HFF-Myc (cell line): ENCODE measurements at regions not wholly inside any gene's neighbourhood (a gene's known extent, or its start where the extent isn't known, plus 50 kb on each side); places are given as distances from the start of the nearest gene placed in this dataset.

Source experiments
- DNase-seq: peaks from one replicate; pipeline ENCODE4 v3.0.0-alpha.2; 2011; ENCODE audit warnings: low read depth; ENCODE audit errors: extremely low read depth
- H3K4me3 ChIP-seq: replicated peaks from 2 replicates; pipeline ENCODE4 v1.5.1; 2011; ENCODE audit warnings: low read depth, mild to moderate bottlenecking, control low read depth, low read length
- TF ChIP-seq, protein P1 (sequence below): IDR thresholded peaks from 2 replicates; pipeline ENCODE4 v1.5.1; 2012; ENCODE audit warnings: mild to moderate bottlenecking, low read depth, low read length, control low read depth; ENCODE audit errors: missing control alignments

DNA sequence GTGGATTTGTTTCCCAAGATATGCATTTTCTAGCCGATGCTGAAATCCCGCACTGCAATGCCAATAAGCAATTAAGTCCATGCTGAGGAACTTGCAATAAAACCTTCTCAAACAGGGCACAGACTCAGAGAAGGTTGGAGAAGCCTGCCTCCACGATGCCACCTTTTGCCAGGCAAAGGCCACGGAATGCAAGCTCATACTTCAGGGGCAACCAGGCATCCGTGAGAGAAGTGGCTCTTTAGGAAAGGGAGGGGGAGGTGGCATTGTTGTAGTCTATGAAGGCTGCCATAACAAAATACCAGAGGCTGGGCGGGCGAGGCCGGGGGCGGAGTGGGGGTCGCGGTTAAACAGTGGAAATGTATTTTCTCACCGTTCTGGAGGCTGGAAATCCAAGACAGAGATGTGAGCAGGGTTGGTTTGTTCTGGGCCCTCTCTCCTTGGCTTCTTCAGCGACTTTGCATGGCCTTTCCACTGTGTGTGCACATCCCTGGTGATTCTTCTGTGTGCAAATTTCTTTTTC, 689.5 kb downstream of the VRK1 start:
- H3K4me3 ChIP-seq: no peak overlapping the region
- TF ChIP-seq, protein P1, sequence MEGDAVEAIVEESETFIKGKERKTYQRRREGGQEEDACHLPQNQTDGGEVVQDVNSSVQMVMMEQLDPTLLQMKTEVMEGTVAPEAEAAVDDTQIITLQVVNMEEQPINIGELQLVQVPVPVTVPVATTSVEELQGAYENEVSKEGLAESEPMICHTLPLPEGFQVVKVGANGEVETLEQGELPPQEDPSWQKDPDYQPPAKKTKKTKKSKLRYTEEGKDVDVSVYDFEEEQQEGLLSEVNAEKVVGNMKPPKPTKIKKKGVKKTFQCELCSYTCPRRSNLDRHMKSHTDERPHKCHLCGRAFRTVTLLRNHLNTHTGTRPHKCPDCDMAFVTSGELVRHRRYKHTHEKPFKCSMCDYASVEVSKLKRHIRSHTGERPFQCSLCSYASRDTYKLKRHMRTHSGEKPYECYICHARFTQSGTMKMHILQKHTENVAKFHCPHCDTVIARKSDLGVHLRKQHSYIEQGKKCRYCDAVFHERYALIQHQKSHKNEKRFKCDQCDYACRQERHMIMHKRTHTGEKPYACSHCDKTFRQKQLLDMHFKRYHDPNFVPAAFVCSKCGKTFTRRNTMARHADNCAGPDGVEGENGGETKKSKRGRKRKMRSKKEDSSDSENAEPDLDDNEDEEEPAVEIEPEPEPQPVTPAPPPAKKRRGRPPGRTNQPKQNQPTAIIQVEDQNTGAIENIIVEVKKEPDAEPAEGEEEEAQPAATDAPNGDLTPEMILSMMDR: no peak
- DNase-seq: no peak

DNA sequence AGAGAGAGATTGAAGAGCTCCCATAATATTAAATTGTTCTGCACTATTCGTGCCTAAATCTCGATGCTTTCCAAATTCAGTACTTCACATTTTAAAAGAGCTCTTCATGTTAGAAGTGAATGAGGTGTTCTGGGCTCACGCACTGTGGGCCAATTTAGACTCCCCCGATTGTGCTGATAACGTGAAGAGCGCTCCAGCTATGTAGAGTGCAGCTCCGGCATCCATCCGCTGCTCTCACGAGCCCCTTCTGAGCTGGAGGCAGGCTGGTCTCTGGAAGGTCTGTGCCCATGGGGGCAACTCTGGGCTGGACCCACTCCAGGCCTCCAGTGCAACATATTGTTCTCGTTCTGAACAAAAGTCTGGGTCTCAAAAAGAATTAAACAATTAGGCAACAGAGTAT, 692.6 kb downstream of the VRK1 start:
- DNase-seq: no peak
- TF ChIP-seq, protein P1: no peak
- no peak overlapping the region for H3K4me3 ChIP-seq

DNA sequence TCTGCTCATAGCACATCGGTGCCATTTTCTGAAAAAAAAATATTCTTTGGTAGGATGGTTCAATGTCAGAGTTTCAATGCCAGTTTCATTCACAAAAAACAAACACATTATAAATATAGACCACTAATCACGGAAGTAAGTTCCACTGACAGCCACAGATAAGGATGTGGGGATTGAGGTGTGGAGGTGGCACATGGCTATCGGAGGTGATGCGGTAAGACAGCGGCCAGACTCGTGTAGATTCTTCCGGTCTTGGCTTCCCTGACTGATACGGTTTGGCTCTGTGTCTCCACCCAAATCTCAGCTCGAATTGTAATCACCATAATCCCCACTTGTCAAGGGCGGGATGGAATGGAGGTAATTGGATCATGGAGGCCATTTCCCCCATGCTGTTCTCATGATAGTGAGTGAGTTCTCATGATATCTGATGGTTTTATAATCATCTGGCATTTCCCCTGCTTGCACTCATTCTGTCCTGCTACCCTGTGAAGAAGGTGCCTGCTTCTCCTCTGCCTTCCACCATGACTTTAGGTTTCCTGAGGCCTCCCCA, 693.4 kb downstream of the VRK1 start:
- DNase-seq: no peak
- TF ChIP-seq, protein P1: no peak
- H3K4me3 ChIP-seq: no peak overlapping the region

DNA sequence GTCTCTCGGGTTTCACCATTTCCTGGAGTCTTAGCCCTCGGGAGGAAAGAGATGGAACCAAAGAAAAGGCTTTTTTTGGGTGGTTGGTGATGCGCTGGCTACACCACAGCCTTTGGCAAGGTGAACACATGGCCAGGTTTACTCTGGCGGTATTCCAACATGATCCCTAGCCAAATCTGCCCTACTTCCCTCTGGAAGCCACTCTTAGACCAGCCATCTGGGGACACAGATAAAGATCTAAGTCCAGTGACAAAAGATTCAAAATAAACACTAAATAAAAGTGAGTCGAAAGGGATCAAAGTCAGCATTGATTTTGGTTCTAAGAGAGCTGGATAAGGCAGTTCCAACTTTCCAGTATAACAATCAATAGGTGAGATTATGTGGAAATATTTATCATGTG, 694.5 kb downstream of the VRK1 start:
- no peak overlapping the region for H3K4me3 ChIP-seq
- DNase-seq: no peak
- TF ChIP-seq, protein P1: no peak

DNA sequence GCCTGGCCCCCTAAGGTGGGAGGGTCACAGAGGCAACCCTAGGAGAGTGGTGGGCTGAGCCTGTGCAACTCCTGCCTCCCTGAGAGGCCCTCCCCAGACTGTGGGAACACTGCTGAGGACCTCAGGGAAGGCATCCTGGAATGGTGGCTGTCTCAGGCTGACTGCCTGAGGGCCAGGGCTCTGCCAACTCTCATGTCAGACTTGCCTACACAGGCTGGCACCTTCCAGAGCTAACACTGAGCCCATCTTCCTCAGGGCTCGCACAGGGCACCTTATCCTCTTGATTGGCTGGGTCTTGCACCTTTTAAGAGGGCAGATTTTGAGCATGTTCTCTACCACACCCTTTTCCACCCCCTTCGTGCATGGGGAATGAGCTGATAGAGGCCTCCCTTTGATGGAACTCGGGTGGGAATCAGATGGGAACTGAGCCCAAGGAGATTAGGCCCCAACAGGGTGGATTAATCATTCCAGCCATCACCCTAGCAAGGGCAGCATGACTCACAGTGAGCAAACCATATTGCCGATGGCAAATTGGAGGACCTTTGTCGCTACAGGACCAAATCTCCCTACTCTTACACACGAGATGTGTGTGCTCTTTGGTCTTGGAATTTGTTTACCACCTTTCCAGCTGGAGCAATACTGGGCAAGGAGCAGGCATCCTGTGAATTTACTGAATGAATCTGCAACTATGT, 702.8 kb downstream of the VRK1 start:
- TF ChIP-seq, protein P1: no peak
- no peak overlapping the region for H3K4me3 ChIP-seq
- DNase-seq: no peak

DNA sequence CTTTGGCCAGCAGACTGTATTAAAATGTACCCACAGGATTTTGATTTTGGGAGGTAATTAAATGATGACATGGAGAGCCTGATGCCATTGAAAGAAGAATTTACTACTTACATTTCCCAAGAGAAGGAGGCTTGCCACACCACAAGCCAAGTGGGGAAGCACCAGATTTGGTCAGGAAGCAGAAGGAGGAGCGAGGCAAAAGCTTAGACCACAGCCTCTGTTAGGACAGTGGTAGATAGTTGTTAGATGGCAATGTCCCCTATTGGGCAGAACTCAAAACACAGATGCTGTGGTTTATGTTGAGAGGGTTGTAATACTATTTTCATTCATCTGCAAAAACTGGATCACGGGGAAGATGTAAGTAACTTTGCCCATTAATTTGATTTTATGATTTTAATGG, 709.4 kb downstream of the VRK1 start:
- TF ChIP-seq, protein P1: no peak
- H3K4me3 ChIP-seq: no peak overlapping the region
- DNase-seq: no peak

DNA sequence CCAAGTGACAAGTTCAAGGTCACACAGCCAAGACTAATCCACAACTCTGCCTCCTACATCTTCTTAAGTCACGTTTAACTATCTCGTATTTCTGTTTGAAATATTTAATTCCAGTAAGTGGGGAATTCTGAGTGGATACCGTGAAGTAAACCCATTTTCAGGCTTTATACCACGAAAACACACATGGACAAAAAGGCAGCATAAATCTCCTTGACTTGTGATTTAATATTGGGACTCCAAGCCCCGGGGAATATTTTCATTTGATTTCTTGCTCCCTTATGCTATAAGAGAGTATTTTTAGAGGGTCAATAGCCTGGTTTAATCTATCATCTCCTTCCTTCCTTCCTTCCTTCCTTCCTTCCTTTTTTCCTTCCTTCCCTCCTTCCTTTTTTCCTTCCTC, 716.7 kb downstream of the VRK1 start:
- no peak overlapping the region for H3K4me3 ChIP-seq
- DNase-seq: no peak
- TF ChIP-seq, protein P1: no peak
